Stromal cell of bone marrow (primary cell): ENCODE measurements at regions not wholly inside any gene's neighbourhood (a gene's known extent, or its start where the extent isn't known, plus 50 kb on each side); places are given as distances from the start of the nearest gene placed in this dataset.
A peak's percentile ranks its signal among the peaks of the same experiment; 100 is the strongest.

Experiments
- DNase-seq: peaks from one replicate; pipeline ENCODE4 v3.0.0-alpha.2; 2012; ENCODE audit warnings: low read depth

DNA sequence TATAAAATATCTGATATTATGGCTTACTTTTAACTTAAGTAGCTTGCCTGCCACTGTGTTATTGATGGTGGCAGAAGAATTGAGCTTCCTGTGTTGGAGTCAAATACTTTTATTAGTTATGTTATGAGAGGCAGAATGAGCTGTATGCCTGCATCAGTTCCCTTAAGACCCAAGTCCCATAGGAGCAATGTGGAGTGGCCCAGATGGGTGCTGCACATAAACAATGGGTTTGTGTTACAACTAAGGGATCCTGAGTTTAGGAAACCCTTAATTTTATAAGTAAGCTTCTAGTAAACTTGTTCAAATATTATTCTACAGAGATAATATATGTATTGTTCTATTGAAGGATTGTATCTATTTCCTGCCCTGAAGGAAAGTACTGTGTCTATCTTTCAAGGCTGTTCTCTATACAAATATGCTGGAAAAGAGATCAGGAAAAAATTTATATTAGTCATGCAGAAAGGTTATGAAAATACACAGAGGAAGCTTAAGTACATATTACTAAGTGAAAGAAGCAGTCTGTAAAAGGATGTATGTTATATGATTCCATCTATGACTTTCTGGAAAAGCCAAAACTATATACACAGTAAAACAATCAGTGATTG lies 2018.0 kb upstream of the PCDH20 start:
- peak; percentile 47 for DNase-seq

DNA sequence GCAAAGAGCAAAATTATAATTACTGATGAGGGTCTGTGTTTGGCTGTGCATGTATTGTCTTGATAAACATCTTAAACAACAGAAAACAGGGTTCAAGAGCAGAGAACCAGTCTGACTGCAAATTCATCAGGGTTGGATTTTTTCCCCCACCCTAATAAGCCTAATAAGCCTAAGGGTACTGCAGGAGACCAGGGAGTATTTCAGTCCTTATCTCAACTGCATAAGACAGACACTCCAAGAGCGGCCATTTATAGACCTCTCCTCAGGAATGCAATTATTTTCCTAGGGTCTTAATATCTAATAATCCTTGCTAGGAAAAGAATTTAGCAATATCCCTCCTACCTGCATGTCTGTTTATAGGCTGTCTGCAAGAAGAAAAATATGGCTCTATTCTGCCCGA lies 2011.5 kb upstream of the PCDH20 start:
- no peak for DNase-seq

DNA sequence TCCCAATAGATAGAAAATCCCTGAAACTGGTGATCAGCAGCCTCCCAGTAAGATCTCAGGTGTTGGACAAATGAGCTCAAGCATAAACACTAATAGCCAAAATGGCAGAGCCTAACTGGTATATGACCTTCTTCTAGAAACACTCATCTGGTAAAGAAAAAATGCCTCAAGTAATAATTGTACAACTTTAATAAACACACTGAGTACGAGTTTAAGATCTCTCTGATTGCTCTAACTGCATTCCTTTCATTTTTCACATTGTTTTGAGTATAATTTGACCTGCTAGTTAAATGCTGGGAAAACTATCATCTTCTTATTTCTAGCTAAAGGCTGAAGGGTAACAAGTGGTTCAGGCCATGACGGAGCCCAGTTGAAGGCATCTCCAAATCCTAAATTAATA lies 2009.5 kb upstream of the PCDH20 start:
- no peak for DNase-seq

DNA sequence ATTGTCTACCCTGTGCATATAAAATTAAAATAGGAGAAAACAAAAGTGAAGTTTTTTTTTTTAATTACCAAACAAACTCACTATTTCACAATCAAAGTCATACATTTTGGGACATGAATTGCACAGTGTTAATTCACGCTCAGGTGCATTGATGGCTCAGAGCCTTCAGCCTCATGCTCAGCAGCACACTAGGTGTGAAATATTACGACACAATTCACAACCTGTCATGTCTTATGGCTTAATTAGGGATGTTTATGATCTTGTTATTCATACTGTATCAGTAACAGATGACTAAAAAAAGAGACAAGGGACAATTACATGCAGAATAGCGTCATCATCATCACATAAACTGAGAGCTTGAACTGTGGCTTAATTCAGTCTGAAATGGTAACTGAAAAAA lies 2005.5 kb upstream of the PCDH20 start:
- DNase-seq: no peak

DNA sequence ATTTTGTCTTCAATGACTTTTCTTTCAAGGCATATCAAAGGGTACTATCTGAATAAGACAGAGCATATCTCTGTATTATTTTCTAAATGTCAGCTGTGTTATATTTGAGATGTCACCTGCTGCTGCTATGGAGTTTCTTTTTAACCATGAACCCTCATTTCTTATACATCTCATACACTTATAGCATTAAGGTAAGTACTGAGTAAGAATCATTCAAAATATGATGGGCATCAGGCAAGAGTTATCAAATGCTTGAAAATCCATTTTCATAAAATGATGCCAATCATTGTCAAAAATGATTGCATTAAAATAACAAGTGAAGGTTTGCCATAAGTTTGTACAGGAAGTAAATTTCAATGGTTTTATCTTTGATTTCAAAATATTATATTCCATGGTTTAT lies 2005.0 kb upstream of the PCDH20 start:
- DNase-seq: no peak

DNA sequence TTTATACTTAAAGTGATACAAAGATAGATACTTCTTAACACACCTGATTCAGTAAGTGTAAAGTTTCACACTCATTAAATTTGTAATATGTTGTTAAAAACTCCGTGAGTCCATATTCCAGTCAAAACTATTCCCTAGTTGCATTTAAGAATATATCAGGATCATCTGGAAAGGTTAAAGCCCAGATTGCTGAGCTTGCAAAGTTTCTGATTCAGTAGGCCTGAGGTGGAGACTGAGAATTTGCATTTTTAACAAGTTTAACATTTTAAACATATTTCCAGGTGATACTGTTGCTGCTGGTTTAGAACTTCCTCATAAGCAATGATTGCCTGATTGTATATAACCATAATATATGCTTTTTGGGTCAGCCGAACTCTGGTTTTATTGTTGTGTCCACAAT lies 1998.6 kb upstream of the PCDH20 start:
- DNase-seq: no peak

DNA sequence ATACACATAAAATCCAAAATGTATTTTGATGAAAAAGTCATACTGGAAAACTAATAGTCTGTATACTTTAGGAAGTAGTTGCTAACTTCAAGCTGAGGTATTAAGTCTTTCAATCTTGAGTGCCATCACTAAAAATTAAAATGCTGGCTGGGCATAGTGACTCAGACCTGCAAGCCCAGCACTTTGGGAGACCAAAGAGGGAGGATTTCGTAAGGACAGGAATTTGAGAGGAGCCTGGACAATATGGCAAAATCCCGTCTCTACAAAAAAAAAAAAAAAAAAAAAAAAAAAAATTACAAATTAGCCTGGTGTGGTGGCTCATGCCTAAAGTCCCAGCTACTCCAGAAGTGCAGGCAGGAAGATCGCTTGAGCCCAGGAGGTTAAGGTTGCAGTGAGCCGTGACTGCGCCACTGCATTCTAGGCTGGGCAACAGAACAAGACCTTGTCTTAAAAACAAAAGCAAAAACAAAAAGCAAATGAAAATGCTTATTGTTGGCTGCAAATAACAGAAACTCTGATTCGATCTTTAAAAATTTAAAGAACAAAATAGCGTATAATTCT lies 1994.2 kb upstream of the PCDH20 start:
- DNase-seq: peak; percentile 16

DNA sequence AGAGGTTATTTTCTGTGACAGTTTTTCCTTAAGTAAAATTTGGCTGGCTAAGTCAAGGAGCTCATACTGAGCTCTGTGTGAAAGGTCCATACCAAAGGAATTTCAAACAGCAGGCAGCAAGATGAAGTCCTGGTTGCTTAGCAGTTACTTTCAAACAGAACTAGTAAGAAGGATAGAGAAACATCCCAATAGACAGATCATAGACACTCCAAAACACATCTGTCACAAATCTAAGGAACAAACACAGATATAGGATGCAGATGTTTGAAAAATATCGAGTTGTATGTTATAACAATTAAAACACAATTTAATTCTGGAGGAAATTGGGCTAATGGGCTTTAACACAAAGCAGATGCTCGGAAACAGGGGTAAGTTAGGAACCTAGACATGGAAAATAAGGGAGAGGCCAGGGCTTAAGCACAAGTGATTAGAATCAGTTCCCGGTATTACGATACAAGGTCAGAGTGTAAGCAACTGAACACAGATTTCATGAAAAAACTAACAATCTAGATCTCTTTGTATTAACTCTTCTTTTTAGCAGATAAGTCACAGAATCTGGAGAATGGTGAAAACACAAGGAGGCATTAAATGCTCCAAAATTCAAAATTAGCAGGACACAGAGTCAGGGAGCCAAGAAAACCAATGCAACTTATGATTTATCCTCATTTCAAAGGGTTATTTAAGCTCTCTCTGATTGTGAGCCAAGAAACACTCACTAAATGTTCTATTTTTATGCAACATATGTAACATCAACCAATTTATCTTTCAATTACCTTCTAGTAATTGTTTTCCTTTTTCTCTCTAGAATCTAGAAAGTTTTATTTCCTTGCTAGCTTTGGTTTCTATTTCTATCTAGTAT lies 1992.9 kb upstream of the PCDH20 start:
- peak; percentile 36 for DNase-seq

DNA sequence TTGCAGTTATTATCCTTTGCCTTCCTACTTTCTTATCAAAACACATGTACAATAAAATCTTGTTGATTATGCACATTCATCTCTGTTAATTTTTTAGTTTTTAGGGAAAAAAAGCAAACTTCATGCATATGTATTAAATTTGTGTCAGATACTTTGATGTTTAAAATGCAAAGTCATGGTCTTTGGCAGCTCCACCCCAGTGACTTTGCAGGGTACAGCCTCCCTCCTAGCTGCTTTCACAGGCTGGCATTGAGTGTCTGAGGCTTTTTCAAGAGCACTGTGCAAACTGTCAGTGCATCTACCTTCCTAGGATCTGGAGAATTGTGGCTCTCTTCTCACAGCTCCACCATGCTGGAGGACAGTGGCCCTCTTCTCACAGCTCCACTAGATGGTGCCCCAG lies 1988.1 kb upstream of the PCDH20 start:
- no peak for DNase-seq

DNA sequence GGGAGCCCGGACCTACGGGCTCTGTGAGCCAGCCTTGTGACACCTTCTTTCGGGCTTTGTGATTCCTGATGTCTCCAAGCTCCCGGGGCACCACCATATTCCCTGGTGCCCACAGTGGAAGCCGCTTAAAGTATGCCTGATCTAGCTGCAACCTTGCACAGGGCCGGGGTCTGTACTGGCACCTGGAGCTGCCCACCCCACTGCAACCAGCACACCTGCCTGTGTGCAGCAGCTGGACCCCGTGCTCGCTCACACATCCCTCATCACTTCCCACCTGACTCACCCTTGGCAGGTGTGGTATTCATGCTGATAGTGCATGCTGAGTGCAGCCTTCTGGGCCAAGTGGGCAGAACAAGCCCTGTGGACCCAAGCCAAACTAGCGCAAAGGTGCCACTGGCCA lies 1981.1 kb upstream of the PCDH20 start:
- DNase-seq: no peak

DNA sequence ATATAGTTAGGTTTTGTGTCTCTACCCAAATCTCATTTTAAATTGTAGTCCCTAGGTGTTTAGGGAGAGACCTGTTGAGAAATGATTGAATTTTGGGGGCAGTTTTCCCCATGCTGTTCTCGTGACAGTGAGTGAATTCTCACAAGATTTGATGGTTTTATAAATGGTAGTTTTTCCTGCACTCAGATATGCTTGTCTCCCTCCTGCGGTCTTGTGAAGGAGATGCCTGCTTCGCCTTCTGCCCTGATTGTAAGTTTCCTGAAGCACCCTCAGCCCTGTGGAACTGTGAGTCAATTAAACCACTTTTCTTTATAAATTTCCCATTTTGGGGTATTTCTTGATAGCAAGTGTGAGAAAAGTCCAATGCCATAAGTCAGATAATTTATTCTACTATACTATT lies 1977.5 kb upstream of the PCDH20 start:
- DNase-seq: no peak

DNA sequence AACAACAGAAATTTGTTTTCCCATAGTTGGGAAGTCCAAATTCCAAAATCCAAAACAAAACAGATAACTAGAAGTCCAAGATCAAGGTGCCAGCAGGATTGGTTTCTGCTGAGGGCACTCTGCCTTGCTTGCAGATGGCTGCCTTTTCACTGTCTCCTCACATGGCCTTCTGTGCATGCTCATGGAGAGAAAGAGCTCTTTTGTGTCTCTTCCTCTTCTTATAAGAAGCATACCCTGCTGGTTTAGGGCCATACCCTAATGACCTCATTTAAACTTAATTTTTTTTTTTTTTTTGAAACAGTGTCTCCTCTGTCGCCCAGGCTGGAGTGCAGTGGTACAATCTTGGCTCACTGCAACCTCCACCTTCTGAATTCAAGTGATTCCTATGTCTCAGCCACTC lies 1974.1 kb upstream of the PCDH20 start:
- DNase-seq: no peak

DNA sequence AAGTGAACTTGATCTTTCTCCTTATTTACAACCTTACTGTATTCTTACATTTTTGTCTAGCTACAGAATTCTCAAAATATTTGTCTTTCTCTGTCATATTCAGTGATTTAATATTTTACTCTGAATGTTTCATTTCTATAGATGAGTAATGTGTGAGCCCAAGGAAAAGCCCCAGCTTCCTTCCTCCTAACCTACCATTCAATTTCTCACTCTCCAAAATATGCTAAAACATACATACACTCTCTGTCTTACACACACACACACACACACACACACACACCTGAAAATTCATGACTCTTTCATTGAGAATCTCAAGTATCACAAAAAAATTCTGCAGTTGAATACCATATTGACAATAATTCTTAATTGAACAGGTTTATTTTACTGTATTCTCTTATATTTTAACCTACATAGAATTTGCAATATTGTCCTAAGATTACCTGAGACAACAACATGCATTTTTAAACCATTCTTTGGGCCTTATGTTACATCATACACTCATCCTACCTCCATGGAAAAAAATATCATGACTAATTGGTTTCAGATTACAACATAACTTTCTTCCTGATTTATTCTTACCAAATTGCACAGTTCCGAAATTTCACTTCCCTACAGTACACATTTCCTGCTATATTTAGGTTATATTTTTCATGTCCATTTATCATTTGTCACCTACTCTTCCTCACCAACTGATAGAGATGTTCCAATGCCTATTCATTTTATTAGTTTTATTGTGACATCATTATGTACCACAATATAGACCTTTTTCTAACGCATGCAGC lies 1965.6 kb upstream of the PCDH20 start:
- DNase-seq: no peak

DNA sequence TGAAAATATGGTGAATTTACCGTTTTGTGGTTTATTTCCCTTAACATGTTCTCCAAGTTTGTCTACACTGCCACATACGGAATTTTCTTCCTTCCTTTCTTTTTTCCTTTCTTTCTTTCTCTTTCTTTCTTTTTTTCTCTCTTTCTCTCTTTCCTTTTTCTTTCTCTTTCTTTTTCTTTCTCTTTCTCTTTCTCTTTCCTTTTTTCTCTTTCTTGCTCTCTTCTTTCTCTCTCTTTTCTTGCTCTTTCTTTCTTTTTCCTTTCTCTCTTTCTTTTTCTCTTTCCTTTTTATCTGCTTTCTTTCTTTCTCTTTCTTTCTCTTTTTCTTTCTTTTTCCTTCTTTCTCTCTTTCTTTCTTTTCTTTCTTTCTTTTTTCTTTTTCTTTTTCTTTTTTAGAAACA lies 1962.3 kb upstream of the PCDH20 start:
- no peak for DNase-seq

DNA sequence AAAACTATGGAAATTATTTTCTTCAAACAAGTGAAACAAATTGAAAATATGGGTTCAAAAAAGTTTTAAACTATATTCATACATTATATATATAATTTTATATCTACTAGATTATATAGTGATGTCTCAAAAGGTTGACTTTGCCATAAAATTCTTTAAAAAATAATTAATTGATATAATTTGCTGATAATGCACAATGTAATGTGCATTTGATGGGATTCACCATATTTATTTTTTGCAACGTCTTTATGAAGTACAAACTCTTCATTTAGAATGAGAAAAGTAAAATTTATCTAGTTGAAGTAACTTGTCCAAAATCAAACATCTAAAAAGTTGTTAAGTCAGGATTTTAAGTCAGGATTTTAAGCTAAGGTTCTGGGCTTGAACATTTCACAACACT lies 1954.5 kb upstream of the PCDH20 start:
- DNase-seq: no peak

DNA sequence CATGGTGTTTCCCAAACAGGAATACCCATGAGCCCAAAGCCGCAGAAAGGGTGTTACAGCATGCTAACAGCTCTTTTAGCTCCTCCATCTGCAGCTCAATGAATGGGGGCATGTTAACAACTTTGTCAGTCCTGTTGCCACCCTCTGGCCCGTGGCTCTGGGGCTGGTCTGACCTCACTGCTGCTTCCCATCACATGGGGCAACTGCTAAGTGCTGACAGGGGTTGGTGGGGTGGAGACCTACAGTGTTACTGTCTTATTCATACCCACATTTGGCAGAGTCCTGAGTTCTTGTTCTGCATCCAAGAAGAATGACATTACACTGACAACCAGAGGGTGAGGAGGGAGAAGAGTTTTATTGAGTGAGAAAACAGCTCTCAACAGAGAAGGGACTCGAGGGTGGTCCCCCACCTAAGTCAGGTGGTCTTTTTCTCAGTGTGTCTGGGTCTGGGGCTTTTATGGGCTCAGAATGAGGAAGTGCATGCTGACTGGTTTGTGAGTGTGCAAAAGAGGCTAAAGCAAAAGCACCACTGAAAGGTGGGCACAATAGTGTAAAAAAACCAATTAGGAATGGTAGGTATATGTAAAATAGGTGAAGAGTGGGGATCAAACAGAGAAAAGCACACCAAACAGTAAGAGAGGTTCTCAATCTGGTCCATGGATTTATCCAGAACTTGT lies 1952.0 kb upstream of the PCDH20 start:
- DNase-seq: peak; percentile 38

DNA sequence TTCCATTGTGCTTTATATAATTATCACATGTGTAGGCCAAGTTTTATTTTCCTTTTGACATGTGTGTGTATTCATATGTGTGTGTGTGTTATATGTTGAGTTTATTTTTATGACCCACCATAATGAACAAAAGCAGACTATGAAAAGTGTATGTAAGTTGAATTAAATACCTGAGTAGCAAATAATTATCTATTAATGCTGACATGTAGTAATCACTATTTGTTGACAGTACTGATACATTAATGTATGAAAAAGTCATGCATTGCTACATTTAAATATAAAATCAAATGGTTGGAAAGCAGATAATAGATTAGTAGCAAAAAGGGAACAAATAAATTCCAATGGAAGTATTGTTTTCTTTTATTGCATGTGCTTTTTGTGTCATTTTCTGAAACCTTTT lies 1948.5 kb upstream of the PCDH20 start:
- no peak for DNase-seq

DNA sequence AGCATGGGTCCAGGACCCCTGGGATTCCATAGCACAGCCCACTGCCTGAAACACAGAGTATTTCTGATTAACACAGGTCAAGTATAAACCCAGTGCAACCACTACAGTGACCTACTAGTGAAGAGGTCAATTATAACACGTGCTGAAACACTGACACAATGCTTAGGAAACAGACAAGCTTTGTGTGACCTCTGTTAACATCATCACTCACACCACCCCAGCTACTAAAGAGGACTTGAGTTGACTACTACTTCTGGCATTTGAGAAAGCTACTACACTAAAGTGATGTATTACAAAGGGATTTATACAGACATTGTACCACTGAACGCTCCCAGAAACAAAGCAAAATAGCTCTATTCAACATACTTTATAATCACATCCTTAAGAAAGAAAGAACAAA lies 1935.9 kb upstream of the PCDH20 start:
- peak; percentile 33 for DNase-seq

DNA sequence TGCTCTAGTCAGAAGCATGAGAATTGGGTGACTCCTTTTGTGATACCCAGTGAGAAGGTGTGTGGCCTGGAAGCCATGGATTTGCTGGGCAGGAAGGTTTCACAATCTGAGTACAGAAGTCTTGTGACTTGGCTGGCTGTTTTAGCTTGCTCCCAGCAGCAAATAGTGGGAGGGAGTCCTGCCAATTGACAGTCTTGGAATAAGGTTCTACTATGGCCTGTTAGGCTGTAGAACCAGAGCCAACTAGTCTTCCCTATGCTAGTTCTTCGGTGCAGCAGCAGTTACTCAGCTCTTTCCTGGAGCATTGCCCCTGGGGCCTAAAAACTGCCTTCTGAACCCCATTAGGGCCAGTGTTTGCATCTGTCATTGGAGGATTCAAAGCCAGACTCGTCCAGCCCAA lies 1935.4 kb upstream of the PCDH20 start:
- DNase-seq: peak; percentile 56

DNA sequence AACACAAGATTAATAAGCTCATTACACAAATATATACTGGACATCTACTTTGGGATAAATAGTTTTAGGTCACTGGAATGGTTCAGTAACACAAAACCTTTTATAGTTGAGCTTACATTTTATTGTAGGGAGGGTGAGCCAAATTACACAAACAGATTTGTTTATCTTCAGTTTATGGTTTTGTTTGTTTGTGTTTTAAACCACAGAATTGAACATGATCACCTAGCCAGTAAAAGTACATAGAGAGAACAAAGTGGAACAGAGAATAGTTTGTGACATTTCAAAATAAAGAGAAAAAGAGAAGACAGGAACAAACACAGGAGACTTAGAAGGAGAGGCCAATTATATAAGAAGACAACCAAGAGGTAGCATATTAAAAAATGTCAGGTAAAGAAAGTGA lies 1930.2 kb upstream of the PCDH20 start:
- DNase-seq: no peak

DNA sequence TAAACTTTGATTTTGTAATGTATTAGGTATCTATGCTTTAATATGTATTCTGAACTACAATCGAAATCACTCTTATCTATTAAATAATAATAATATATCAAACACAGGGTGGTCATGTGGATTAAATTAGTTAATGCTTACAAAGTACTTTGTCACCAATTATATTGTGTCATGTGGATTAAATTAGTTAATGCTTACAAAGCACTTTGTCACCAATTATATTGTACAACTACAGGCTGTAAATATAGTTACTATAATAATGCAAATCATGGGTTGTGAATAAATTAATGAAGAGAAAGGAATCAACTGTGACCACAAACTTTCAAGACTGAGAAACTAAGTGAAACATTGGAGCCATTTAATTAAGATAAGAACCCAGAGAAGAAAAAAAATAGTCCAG lies 1929.1 kb upstream of the PCDH20 start:
- no peak for DNase-seq

DNA sequence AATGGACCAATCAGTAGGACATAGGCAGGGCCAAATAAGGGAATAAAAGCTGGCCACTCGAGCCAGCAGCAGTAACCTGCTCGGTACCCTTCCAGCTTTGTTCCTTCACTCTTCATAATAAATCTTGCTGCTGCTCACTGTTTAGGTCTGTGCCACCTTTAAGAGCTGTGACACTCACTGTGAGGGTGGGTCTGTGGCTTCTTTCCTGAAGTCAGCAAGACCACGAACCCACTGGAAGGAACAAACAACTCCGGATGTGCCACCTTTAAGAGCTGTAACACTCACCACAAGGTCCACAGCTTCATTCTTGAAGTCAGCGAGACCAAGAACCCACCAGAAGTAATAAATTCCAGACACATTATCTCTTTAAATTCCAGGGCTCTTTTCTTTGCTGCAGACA lies 1922.3 kb upstream of the PCDH20 start:
- DNase-seq: no peak
